ENCODE measurements at regions not wholly inside any gene's neighbourhood (a gene's known extent, or its start where the extent isn't known, plus 50 kb on each side); places are given as distances from the start of the nearest gene placed in this dataset.

GRCh38 chr11:122307476-122308035, 191.5 kb upstream of the BLID start:
- no peak overlapping the region for H2AFZ ChIP-seq (ENCODE audit: low read length)
- H3K4ac ChIP-seq (replicated peaks; ENCODE audit: insufficient read length, low read depth, low read length) = no peak overlapping the region
- no peak overlapping the region for H4K5ac ChIP-seq (ENCODE audit: insufficient read length, low read depth, low read length)
- FAIRE-seq = no peak
- no peaks in the 10 kb centered on the region for H3K27me3 ChIP-seq (replicated peaks in 1 of 4; ENCODE audit: control insufficient read depth in 3 of 4, extremely low read depth in 1 of 4, insufficient read depth in 3 of 4, low read length in 3 of 4)
- no peak overlapping the region for H2BK15ac ChIP-seq (ENCODE audit: low read length)
- no peak overlapping the region for H2AK5ac ChIP-seq (ENCODE audit: low read depth, low read length)
- H3K79me1 ChIP-seq (ENCODE audit: low read depth, low read length) = no peaks in the 10 kb centered on the region
- no peak overlapping the region for H3K4me2 ChIP-seq (ENCODE audit: insufficient read depth in 1 of 2, low read depth in 2 of 2, low read length in 2 of 2)
- no peak overlapping the region for H3K9ac ChIP-seq (replicated peaks in 1 of 4; ENCODE audit: extremely low read depth in 1 of 4, low read depth in 3 of 4, low read length in 3 of 4)
- H2BK5ac ChIP-seq (ENCODE audit: low read depth, low read length) = no peak overlapping the region
- POLR2A ChIA-PET (ENCODE audit: partially characterized antibody) = no interaction called here
- peaks cover 2 to 13% (median 6%) of the 10 kb centered on the region in 4 experiments; a peak in 4 of 7 replicates for H3K4me1 ChIP-seq (replicated peaks in 1 of 4; ENCODE audit: control insufficient read depth in 3 of 4, insufficient read depth in 4 of 4, low read length in 3 of 4)
- no peak overlapping the region for H2BK20ac ChIP-seq (ENCODE audit: low read length)
- no peak overlapping the region for H3K23ac ChIP-seq (ENCODE audit: insufficient read length)
- no peak overlapping the region for H2BK12ac ChIP-seq (ENCODE audit: low read depth, low read length)
- no peaks in the 10 kb centered on the region for H3K23me2 ChIP-seq (ENCODE audit: low read depth, low read length)
- no peak for DNase-seq (ENCODE audit: low read depth in 1 of 2, low spot score in 2 of 2)
- H3K18ac ChIP-seq (ENCODE audit: extremely low read depth, low read length) = no peak overlapping the region
- no peak overlapping the region for H2BK120ac ChIP-seq (replicated peaks; ENCODE audit: low read depth, low read length)
- no peaks in the 10 kb centered on the region for H3K36me3 ChIP-seq (ENCODE audit: control insufficient read depth in 2 of 4, insufficient read depth in 4 of 4, low read length in 3 of 4)
- no peak overlapping the region for H4K91ac ChIP-seq (replicated peaks; ENCODE audit: insufficient read length, low read length)
- H3K56ac ChIP-seq (replicated peaks; ENCODE audit: insufficient read length, low read depth, low read length) = no peak overlapping the region
- 54% methylated on average over 4 of the region's 4 CpGs; no CpG with 5 or more reads in 1 of the 2 experiments for WGBS, 2 experiments (ENCODE audit: extremely low coverage in 1 of 2, insufficient coverage in 1 of 2, insufficient read length in 1 of 2, insufficient replicate concordance in 2 of 2, low coverage in 1 of 2, low lambda C conversion rate in 2 of 2, missing lambda C conversion rate in 1 of 2)
- CTCF ChIA-PET (ENCODE audit: partially characterized antibody) = interaction anchor here (0.5 to 1.9 kb wide), 3 partner anchors 14 to 794 kb away, joined by 3 to 6 read pairs (median 4); no protein-coding TSS in a partner anchor
- no peaks in the 10 kb centered on the region for H3K9me3 ChIP-seq (ENCODE audit: insufficient read depth in 2 of 2, low read depth in 1 of 2, low read length in 1 of 2)
- H3K27ac ChIP-seq (ENCODE audit: low read depth, low read length) = no peak overlapping the region
- H4K8ac ChIP-seq (ENCODE audit: extremely low read depth, insufficient read depth, low read length) = no peak overlapping the region
- no peaks in the 10 kb centered on the region for H4K20me1 ChIP-seq (replicated peaks in 1 of 2; ENCODE audit: control insufficient read depth in 1 of 2, insufficient read depth in 2 of 2, low read length in 2 of 2)
- H3K79me2 ChIP-seq (ENCODE audit: control insufficient read depth in 1 of 2, insufficient read depth in 2 of 2, low read length in 2 of 2) = no peaks in the 10 kb centered on the region
- no peak overlapping the region for H3K4me3 ChIP-seq (ENCODE audit: extremely low read depth in 1 of 4, insufficient read depth in 2 of 4, low read depth in 3 of 4, low read length in 4 of 4)
- H3K14ac ChIP-seq (ENCODE audit: insufficient read length) = no peak overlapping the region
- TF ChIP-seq SUZ12 (IDR thresholded peaks at IDR 0.05; ENCODE audit: low read length) = no peak

All from H1 (cell line).